HG03565 (cell line): ENCODE measurements at regions not wholly inside any gene's neighbourhood (a gene's known extent, or its start where the extent isn't known, plus 50 kb on each side); places are given as distances from the start of the nearest gene placed in this dataset.

ENCODE experiments used
- ATAC-seq: cut with Tn5 transposase; IDR thresholded peaks from one replicate; pipeline ENCODE4 v1.9.1; 2021; ENCODE audit warnings: mild to moderate bottlenecking, moderate library complexity; ENCODE audit not compliant: unreplicated experiment

GRCh38 chr7:22589641-22590201 is 89.7 kb upstream of the STEAP1B start:
- ATAC-seq = no peak

GRCh38 chr7:22588351-22588750 is 88.4 kb upstream of the STEAP1B start:
- no peak for ATAC-seq

DNA sequence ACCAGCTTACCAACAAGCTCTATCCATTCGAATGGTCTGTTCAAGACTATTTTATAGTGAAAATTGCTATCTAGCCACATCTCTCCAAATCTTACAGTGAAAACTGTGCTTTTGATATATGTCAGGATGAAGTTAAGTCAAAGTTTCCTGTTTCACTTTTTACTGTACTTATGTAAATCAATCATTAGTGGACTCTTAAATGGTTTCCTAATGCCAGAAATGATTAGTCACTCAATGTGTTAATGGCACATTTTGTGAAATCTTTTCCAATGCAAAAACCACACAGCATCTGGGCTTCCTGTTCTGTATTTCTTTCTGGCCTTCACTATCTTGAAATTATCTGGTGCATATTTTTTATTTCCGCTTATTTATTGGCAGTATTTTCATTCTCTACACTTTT is 87.3 kb upstream of the STEAP1B start:
- no peak for ATAC-seq

GRCh38 chr7:22586786-22587140 is 86.8 kb upstream of the STEAP1B start:
- ATAC-seq = no peak

- ATAC-seq = no peak
These were observed 86.3 kb upstream of the STEAP1B start for GRCh38 chr7:22586101-22586785.

DNA sequence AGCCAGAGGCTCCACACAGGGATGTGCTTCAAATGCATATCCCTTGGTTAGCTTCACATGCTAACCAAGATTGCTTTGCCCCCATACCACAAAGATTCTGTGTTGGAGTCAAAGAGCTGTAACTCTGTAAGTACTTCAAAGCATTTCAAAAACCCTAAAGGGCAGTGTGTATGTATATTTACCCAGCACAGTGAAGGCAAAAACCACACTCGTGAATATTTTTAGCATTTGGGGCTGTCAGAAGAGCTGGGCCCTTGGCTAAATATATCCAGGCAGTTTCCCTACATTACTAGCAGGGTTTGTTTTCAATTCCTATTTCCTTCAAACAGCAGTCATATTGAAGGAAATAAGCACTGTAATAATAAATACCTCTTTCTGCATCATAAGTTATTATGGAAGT is 84.2 kb upstream of the STEAP1B start:
- peak; percentile 67 for ATAC-seq

DNA sequence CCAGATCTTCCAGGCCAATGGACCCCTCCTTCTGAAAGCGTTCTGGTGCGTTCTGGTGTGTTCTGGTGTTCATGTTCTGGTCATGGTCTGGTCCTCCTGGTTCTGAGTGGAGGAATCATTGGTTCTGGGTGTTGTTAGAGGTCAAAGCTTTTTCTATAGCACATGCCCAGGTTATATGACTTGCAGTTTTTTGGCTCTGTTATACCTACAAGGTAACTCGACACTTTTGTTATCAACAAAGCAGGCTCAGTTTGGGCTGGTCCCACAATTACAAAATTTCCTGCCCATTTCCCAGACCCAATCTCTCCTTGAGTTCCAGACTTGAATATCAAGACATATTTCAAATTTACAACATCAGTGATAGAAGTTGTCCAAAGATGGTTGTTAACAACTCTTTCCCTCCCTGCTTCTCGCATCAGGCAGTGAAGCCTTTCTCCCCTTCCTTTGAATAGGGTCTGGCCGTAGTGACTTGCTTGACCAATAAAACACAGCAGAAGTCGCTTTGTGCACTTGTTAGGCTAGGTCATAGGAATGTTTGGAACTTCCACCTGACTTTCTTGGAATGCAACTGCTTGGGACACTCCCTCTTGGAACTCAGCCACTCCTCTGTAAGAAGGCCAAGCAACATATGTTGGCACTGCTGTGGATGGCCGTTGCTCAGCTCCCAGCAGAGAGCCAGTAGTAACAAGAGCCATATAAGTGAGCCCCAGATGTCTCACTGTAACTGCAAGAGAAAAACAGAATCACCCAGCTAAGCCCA is 83.1 kb upstream of the STEAP1B start:
- no peak for ATAC-seq

- no peak for ATAC-seq
These were observed 81.1 kb upstream of the STEAP1B start for GRCh38 chr7:22581099-22581498.

DNA sequence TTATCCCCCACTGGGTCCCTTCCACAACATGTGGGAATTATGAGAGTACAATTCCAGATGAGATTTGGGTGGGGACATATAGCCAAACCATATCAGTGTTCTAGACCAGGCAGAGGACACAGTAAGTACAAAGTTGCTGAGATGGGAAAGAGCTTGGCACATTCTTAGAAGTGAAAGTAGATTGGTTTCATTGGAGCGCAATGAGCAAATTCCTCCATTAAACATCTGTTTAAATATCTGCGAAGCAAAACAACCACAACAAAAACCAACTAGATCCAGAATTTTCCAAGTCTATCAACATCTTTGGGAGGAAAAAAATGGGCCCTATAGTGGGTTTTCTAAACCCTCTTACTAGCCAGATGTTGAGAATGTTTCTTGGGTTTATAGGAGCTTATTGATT is 80.0 kb upstream of the STEAP1B start:
- ATAC-seq = no peak

DNA sequence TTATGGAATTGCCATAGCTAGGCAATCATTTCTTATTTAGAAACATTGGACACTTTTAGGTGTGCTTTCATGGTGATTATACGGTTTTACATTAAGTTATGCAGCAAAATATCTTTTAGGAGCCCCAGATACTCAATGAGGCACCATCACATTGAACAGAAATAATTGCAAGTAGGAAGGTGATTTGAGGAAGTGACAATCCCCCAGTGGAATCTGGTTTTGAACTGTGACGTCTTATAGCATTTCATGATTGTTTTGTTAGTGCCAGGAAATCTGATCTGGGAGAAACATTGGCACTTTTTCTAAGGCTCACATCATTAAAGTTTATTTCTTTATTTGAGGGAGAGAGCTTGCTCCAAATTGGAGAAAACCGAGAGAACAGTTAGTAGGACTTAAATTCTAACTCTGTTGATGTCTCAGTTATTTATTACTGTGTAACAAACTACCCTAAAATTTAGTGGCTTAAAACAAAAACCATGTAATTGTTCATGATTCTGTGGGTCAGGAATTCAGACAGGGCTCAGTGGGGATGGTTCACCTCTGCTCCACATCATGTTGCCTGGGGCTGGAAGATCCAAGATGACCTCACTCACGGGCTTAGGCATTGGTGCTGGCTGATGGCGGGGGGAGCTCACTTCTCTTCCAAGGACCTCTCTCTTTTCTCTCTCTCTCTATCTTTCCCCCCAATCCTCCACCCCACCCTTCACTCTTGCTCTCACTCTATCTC is 78.2 kb upstream of the STEAP1B start:
- no peak for ATAC-seq

- no peak for ATAC-seq
These were observed 77.5 kb upstream of the STEAP1B start for GRCh38 chr7:22577470-22578001.

GRCh38 chr7:22576612-22577469 is 76.9 kb upstream of the STEAP1B start:
- ATAC-seq = no peak

GRCh38 chr7:22574754-22575520 is 74.9 kb upstream of the STEAP1B start:
- no peak for ATAC-seq

- ATAC-seq = no peak
These were observed 72.9 kb upstream of the STEAP1B start for GRCh38 chr7:22572937-22573336.

DNA sequence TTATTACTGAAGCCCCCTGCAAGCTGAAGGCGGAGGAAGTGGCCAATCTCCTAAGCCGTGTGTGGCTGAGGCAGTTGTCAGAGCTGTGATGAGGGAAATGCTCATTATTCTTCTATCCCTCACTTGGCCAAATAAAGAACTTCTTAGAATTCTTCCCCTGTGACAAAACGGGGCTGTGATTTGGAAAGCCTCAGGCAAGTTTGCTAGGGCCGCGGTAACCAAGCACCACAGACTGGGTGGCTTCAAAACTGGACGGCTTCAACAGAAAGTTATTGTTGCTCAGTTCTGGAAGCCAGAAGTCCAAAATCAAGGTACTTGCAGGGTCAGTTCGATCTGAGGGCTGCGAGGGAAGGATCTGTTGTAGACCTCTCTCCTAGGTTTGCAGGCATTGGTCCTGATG is 72.3 kb upstream of the STEAP1B start:
- no peak for ATAC-seq

GRCh38 chr7:22571766-22572165 is 71.8 kb upstream of the STEAP1B start:
- no peak for ATAC-seq

- ATAC-seq = no peak
These were observed 69.8 kb upstream of the STEAP1B start for GRCh38 chr7:22569586-22570321.

DNA sequence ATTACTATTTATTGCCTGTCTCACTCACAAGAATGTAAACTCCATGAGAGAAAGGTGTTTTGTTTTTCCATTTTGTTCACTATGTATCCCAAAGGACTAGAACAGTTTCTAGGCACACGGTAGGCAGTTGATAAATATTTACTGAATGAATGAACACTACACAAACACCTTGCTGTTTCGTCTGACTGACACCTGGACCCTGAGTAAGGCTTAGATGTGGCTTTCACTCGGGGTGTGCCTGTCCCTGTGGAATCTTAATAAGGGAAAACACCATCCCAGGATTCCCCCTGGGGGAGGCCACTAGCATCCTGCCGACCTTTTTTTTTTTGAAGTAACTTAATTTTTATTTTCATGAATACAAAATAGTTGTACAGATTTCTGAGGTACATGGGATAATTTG is 66.6 kb upstream of the STEAP1B start:
- ATAC-seq = no peak

GRCh38 chr7:22566176-22566575 is 66.2 kb upstream of the STEAP1B start:
- no peak for ATAC-seq
